ENCODE measurements at regions not wholly inside any gene's neighbourhood (a gene's known extent, or its start where the extent isn't known, plus 50 kb on each side); places are given as distances from the start of the nearest gene placed in this dataset.

- DNase-seq (ENCODE audit: low spot score in 2 of 2): no peak
- no peaks in the 10 kb centered on the region for H3K9me3 ChIP-seq
- no peaks in the 10 kb centered on the region for H3K36me3 ChIP-seq
- peaks cover 0 to 14% (median 2%) of the 10 kb centered on the region in 4 donors for H3K4me1 ChIP-seq
- no peak overlapping the region for H3K27ac ChIP-seq
- no peak for TF ChIP-seq EP300 (IDR thresholded peaks at IDR 0.05)
- TF ChIP-seq CTCF (IDR thresholded peaks at IDR 0.05): no peak
- no peak for TF ChIP-seq POLR2A (IDR thresholded peaks at IDR 0.05)
- no peak overlapping the region for H3K4me3 ChIP-seq
- no peaks in the 10 kb centered on the region for H3K27me3 ChIP-seq
Observed at GRCh38 chr21:16262091-16262490, 532.3 kb downstream of the USP25 start.

GRCh38 chr21:16264319-16264718 lies 534.5 kb downstream of the USP25 start:
- no peaks in the 10 kb centered on the region for H3K9me3 ChIP-seq
- H3K36me3 ChIP-seq: no peaks in the 10 kb centered on the region
- peaks cover 0 to 14% (median 2%) of the 10 kb centered on the region in 4 donors for H3K4me1 ChIP-seq
- DNase-seq (ENCODE audit: low spot score in 2 of 2): no peak
- peak overlapping the region in 2 of 4 donors; percentile 14 to 55 for H3K27ac ChIP-seq
- H3K27me3 ChIP-seq: no peaks in the 10 kb centered on the region
- H3K4me3 ChIP-seq: peak overlapping the region in 1 of 4 donors; percentile 25
- TF ChIP-seq POLR2A (IDR thresholded peaks at IDR 0.05) (no peak), EP300 (IDR thresholded peaks at IDR 0.05) (peak in 1 of 2 donors; percentile 59), CTCF (IDR thresholded peaks at IDR 0.05) (no peak)
- WGBS, 2 donors: 38 to 42% methylated on average over 4 of the region's 4 CpGs

GRCh38 chr21:16269476-16269875 lies 539.7 kb downstream of the USP25 start:
- no peaks in the 10 kb centered on the region for H3K9me3 ChIP-seq
- H3K36me3 ChIP-seq: no peaks in the 10 kb centered on the region
- WGBS, 2 donors: 91 to 96% methylated on average over 1 of the region's 1 CpG
- H3K27ac ChIP-seq: no peak overlapping the region
- TF ChIP-seq EP300 (IDR thresholded peaks at IDR 0.05) (no peak), POLR2A (IDR thresholded peaks at IDR 0.05) (no peak), CTCF (IDR thresholded peaks at IDR 0.05) (no peak)
- no peaks in the 10 kb centered on the region for H3K27me3 ChIP-seq
- peaks cover 0 to 4% (median 0%) of the 10 kb centered on the region in 4 donors for H3K4me1 ChIP-seq
- no peak for DNase-seq (ENCODE audit: low spot score in 2 of 2)
- no peak overlapping the region for H3K4me3 ChIP-seq

- Histone ChIP-seq H3K36me3 (no peaks in the 10 kb centered on the region), H3K27me3 (no peaks in the 10 kb centered on the region), H3K4me3 (peak overlapping the region in 3 of 4 donors; percentile 7 to 38 (median 10)), H3K4me1 (peaks cover 3 to 63% (median 7%) of the 10 kb centered on the region in 4 donors), H3K9me3 (no peaks in the 10 kb centered on the region), H3K27ac (peak overlapping the region; percentile 18 to 81 (median 66))
- 19 to 23% methylated on average over 15 of the region's 15 CpGs for WGBS, 2 donors
- peak in 1 of 2 donors; percentile 37 for DNase-seq (ENCODE audit: low spot score in 2 of 2)
- TF ChIP-seq POLR2A (IDR thresholded peaks at IDR 0.05) (no peak), EP300 (IDR thresholded peaks at IDR 0.05) (peak in 1 of 2 donors; percentile 40), CTCF (IDR thresholded peaks at IDR 0.05) (peak in 1 of 5 experiments; percentile 17)
Observed at GRCh38 chr21:16279731-16280581, 550.2 kb downstream of the USP25 start.

- Histone ChIP-seq H3K27ac (peak overlapping the region; percentile 18 to 81 (median 66)), H3K4me1 (peaks cover 3 to 69% (median 7%) of the 10 kb centered on the region in 4 donors), H3K9me3 (no peaks in the 10 kb centered on the region), H3K4me3 (peak overlapping the region in 3 of 4 donors; percentile 7 to 38 (median 10)), H3K36me3 (no peaks in the 10 kb centered on the region), H3K27me3 (no peaks in the 10 kb centered on the region)
- TF ChIP-seq CTCF (IDR thresholded peaks at IDR 0.05) (no peak), EP300 (IDR thresholded peaks at IDR 0.05) (no peak)
- WGBS, 2 donors: 20 to 39% methylated on average over 2 of the region's 2 CpGs
- no peak for DNase-seq (ENCODE audit: low spot score in 2 of 2)
Observed at GRCh38 chr21:16280686-16281091, 550.9 kb downstream of the USP25 start.
